CD4-positive, alpha-beta T cell (primary cell): ENCODE measurements at regions not wholly inside any gene's neighbourhood (a gene's known extent, or its start where the extent isn't known, plus 50 kb on each side); places are given as distances from the start of the nearest gene placed in this dataset.

Experiments
- ATAC-seq: fragments of 200-7000 bp; cut with Tn5 transposase; one replicate; pipeline ENCODE4 v1.10.0; 2022; ENCODE audit warnings: mild to moderate bottlenecking; ENCODE audit not compliant: poor library complexity
- CTCF ChIA-PET: fragments of 350-600 bp; sonication (Branson Sonifier 250); formaldehyde crosslinking; loops from one replicate; lab custom pipeline; 2021; ENCODE audit warnings: antibody characterized with exemption, inconsistent platforms; lab: Charles Lee
- POLR2A ChIA-PET: fragments of 350-600 bp; sonication (Branson Sonifier 250); formaldehyde crosslinking; loops from one replicate; lab custom pipeline; 2021; ENCODE audit warnings: antibody characterized with exemption, inconsistent platforms; lab: Charles Lee
- DNase-seq, 14 experiments: peaks; one replicate each; pipeline ENCODE4 v3.0.0-alpha.2; 2013 to 2020; ENCODE audit warnings: mixed read lengths in 2 of 14
- H3K27ac ChIP-seq, 2 donors: one replicate each; pipeline versions ENCODE4 v1.5.1 to v1.7.0; 2013; ENCODE audit warnings: low read length in 2 of 2, low read depth in 1 of 2, mild to moderate bottlenecking in 1 of 2
- H3K27me3 ChIP-seq, 2 experiments: 1 replicate in 1 of 2; 2 replicates in 1 of 2; pipeline versions ENCODE4 v1.6.1 to v1.7.0; 2013; ENCODE audit warnings: low read length in 2 of 2, control low read depth in 1 of 2, mild to moderate bottlenecking in 1 of 2, moderate library complexity in 1 of 2; ENCODE audit not compliant: insufficient read depth in 2 of 2, control insufficient read depth in 1 of 2
- H3K36me3 ChIP-seq: one replicate; pipeline ENCODE4 v1.6.1; 2013; ENCODE audit warnings: low read length, control low read depth; ENCODE audit not compliant: insufficient read depth
- H3K4me1 ChIP-seq: one replicate; pipeline ENCODE4 v1.6.1; 2013; ENCODE audit warnings: low read length, control low read depth; ENCODE audit not compliant: insufficient read depth
- H3K4me3 ChIP-seq: one replicate; pipeline ENCODE4 v1.5.1; 2013; ENCODE audit warnings: mild to moderate bottlenecking, low read length, moderate library complexity
- H3K9me3 ChIP-seq, 2 experiments: 1 replicate in 1 of 2; 2 replicates in 1 of 2; pipeline versions ENCODE4 v1.6.1 to v1.7.0; 2013; ENCODE audit warnings: low read length in 2 of 2, mild to moderate bottlenecking in 2 of 2, control low read depth in 1 of 2, moderate library complexity in 1 of 2; ENCODE audit not compliant: control insufficient read depth in 1 of 2, insufficient read depth in 1 of 2
- H3K27ac Mint-ChIP-seq: one replicate; pipeline ENCODE4 v1.8.0; 2020; ENCODE audit warnings: mixed read lengths
- H3K27me3 Mint-ChIP-seq: one replicate; pipeline ENCODE4 v1.8.0; 2021; ENCODE audit warnings: mixed read lengths
- H3K36me3 Mint-ChIP-seq: one replicate; pipeline ENCODE4 v1.8.0; 2021; ENCODE audit warnings: low read depth, mixed read lengths
- H3K4me1 Mint-ChIP-seq: one replicate; pipeline ENCODE4 v1.8.0; 2021; ENCODE audit warnings: low read depth, mixed read lengths
- H3K4me3 Mint-ChIP-seq: one replicate; pipeline ENCODE4 v1.8.0; 2020; ENCODE audit warnings: mild to moderate bottlenecking, mixed read lengths
- H3K9me3 Mint-ChIP-seq: one replicate; pipeline ENCODE4 v1.8.0; 2020; ENCODE audit warnings: mixed read lengths
- CTCF ChIP-seq: fragments of 200-600 bp; IDR thresholded peaks from one replicate; pipeline ENCODE4 v1.8.0; 2022; ENCODE audit warnings: antibody characterized with exemption, mild to moderate bottlenecking
- intact Hi-C, 2 experiments: fragments of 100-400 bp; cut with DNase I in 1 of 2; cut with micrococcal nuclease in 1 of 2; formaldehyde crosslinking; loops; one replicate each; pipeline versions ENCODE4 v1.15.1 to v1.9.0; 2023 to 2025; cut with DNase I, micrococcal nuclease

- intact Hi-C loops, result no loop called here
- CTCF ChIA-PET, result no interaction called here
- ATAC-seq, result no peak
Observed at GRCh38 chr5:147052519-147052918, 174.0 kb upstream of the PPP2R2B start.

GRCh38 chr5:147055089-147055826, 176.7 kb upstream of the PPP2R2B start:
- no peaks in the 10 kb centered on the region for H3K4me1 Mint-ChIP-seq
- no peaks in the 10 kb centered on the region for H3K36me3 Mint-ChIP-seq
- no peak overlapping the region for H3K4me3 ChIP-seq
- no peak overlapping the region for H3K27ac Mint-ChIP-seq
- H3K27me3 ChIP-seq, result peaks cover 4 to 5% of the 10 kb centered on the region in 2 experiments
- POLR2A ChIA-PET, result no interaction called here
- peaks cover 16% of the 10 kb centered on the region for H3K27me3 Mint-ChIP-seq
- no peaks in the 10 kb centered on the region for H3K9me3 ChIP-seq
- no peaks in the 10 kb centered on the region for H3K4me1 ChIP-seq
- no peak for TF ChIP-seq CTCF
- ATAC-seq (no peak), DNase-seq (no peak)
- CTCF ChIA-PET, result no interaction called here
- H3K4me3 Mint-ChIP-seq, result no peak overlapping the region
- no peaks in the 10 kb centered on the region for H3K36me3 ChIP-seq
- no peak overlapping the region for H3K27ac ChIP-seq
- intact Hi-C loops, result no loop called here
- no peaks in the 10 kb centered on the region for H3K9me3 Mint-ChIP-seq

More at GRCh38 chr5:147052519-147052918, 174.0 kb upstream of the PPP2R2B start:
- POLR2A ChIA-PET, result no interaction called here
- no peaks in the 10 kb centered on the region for H3K9me3 ChIP-seq
- no peak for TF ChIP-seq CTCF
- no peaks in the 10 kb centered on the region for H3K4me1 ChIP-seq
- no peak overlapping the region for H3K4me3 ChIP-seq
- no peak for DNase-seq
- Mint-ChIP-seq H3K4me3 (no peak overlapping the region), H3K9me3 (no peaks in the 10 kb centered on the region), H3K36me3 (no peaks in the 10 kb centered on the region), H3K27me3 (peaks cover 33% of the 10 kb centered on the region), H3K27ac (no peak overlapping the region), H3K4me1 (no peaks in the 10 kb centered on the region)
- peaks cover 4 to 5% of the 10 kb centered on the region in 2 experiments for H3K27me3 ChIP-seq
- no peaks in the 10 kb centered on the region for H3K36me3 ChIP-seq
- H3K27ac ChIP-seq, result no peak overlapping the region

- H3K36me3 Mint-ChIP-seq, result no peaks in the 10 kb centered on the region
- intact Hi-C loops, result no loop called here
- ChIA-PET POLR2A (no interaction called here), CTCF (no interaction called here)
- ATAC-seq, result no peak
- no peaks in the 10 kb centered on the region for H3K4me1 ChIP-seq
- H3K27me3 ChIP-seq, result peaks cover 4% of the 10 kb centered on the region in 2 experiments
- H3K4me3 ChIP-seq, result no peak overlapping the region
- H3K9me3 ChIP-seq, result no peaks in the 10 kb centered on the region
- no peak overlapping the region for H3K4me3 Mint-ChIP-seq
- H3K4me1 Mint-ChIP-seq, result no peaks in the 10 kb centered on the region
- H3K27me3 Mint-ChIP-seq, result peaks cover 16% of the 10 kb centered on the region
- H3K9me3 Mint-ChIP-seq, result no peaks in the 10 kb centered on the region
- DNase-seq, result no peak
- no peak for TF ChIP-seq CTCF
- no peak overlapping the region for H3K27ac Mint-ChIP-seq
- H3K36me3 ChIP-seq, result no peaks in the 10 kb centered on the region
- H3K27ac ChIP-seq, result no peak overlapping the region
Observed at GRCh38 chr5:147055850-147056566, 177.5 kb upstream of the PPP2R2B start.
